SK-N-SH treated with all-trans-retinoic acid at 6 μM for 48 hours (cell line): ENCODE measurements at regions not wholly inside any gene's neighbourhood (a gene's known extent, or its start where the extent isn't known, plus 50 kb on each side); places are given as distances from the start of the nearest gene placed in this dataset.

Source experiments
- ATAC-seq: fragments of 200-7000 bp; cut with Tn5 transposase; 3 replicates; pipeline ENCODE4 v1.9.1; 2020; ENCODE audit warnings: mild to moderate bottlenecking, moderate library complexity
- ARNTL ChIP-seq: fragments of 450-650 bp; formaldehyde crosslinking; IDR thresholded peaks from 2 replicates; pipeline ENCODE4 v1.5.0; 2020; ENCODE audit warnings: low read depth, mild to moderate bottlenecking, moderate library complexity, borderline replicate concordance
- BACH2 ChIP-seq: fragments of 250-450 bp; sonication (Bioruptor Pico); IDR thresholded peaks from 2 replicates; pipeline ENCODE4 v1.9.0; 2021; ENCODE audit warnings: mild to moderate bottlenecking, borderline replicate concordance
- ESRRG ChIP-seq: fragments of 250-450 bp; sonication (Bioruptor Pico); IDR thresholded peaks from 2 replicates; pipeline ENCODE4 v1.6.1; 2021; ENCODE audit warnings: mild to moderate bottlenecking
- GLIS3 ChIP-seq: fragments of 250-450 bp; sonication (Bioruptor Pico); IDR thresholded peaks from 2 replicates; pipeline ENCODE4 v1.5.0; 2020; ENCODE audit warnings: mild to moderate bottlenecking, moderate library complexity
- ISL1 ChIP-seq: fragments of 250-450 bp; sonication (Bioruptor Pico); IDR thresholded peaks from 2 replicates; pipeline ENCODE4 v2.1.2; 2022; ENCODE audit warnings: mild to moderate bottlenecking, moderate library complexity
- OSR1 ChIP-seq: fragments of 250-450 bp; sonication (Bioruptor Pico); IDR thresholded peaks from 2 replicates; pipeline ENCODE4 v1.8.0; 2022; ENCODE audit warnings: moderate library complexity, mild to moderate bottlenecking, inconsistent platforms
- RARB ChIP-seq: fragments of 250-450 bp; sonication (Bioruptor Pico); IDR thresholded peaks from 2 replicates; pipeline ENCODE4 v1.8.0; 2021; ENCODE audit warnings: mild to moderate bottlenecking, moderate library complexity
- SNAI2 ChIP-seq: fragments of 250-450 bp; sonication (Bioruptor Pico); IDR thresholded peaks from 2 replicates; pipeline ENCODE4 v1.5.0; 2020; ENCODE audit warnings: mild to moderate bottlenecking, moderate library complexity
- TCF4 ChIP-seq: fragments of 250-450 bp; sonication (Bioruptor Pico); IDR thresholded peaks from 2 replicates; pipeline ENCODE4 v1.8.0; 2021; ENCODE audit warnings: mild to moderate bottlenecking, moderate library complexity, borderline replicate concordance
- TOX ChIP-seq: fragments of 250-450 bp; sonication (Bioruptor Pico); IDR thresholded peaks from 2 replicates; pipeline ENCODE4 v1.8.0; 2021; ENCODE audit warnings: mild to moderate bottlenecking, moderate library complexity, borderline replicate concordance
- ZC3H10 ChIP-seq: fragments of 250-450 bp; sonication (Bioruptor Pico); IDR thresholded peaks from 2 replicates; pipeline ENCODE4 v1.5.1; 2021; ENCODE audit warnings: mild to moderate bottlenecking, moderate library complexity
- ZFP3 ChIP-seq: fragments of 250-450 bp; sonication (Bioruptor Pico); IDR thresholded peaks from 2 replicates; pipeline ENCODE4 v1.5.0; 2020; ENCODE audit warnings: mild to moderate bottlenecking, moderate library complexity
- ZFP30 ChIP-seq: fragments of 450-650 bp; formaldehyde crosslinking; IDR thresholded peaks from 2 replicates; pipeline ENCODE4 v1.5.0; 2022; ENCODE audit warnings: mild to moderate bottlenecking, moderate library complexity
- ZNF70 ChIP-seq: fragments of 450-650 bp; formaldehyde crosslinking; IDR thresholded peaks from 2 replicates; pipeline ENCODE4 v1.5.0; 2020; ENCODE audit warnings: mild to moderate bottlenecking, moderate library complexity
- ZNF8 ChIP-seq: fragments of 450-650 bp; formaldehyde crosslinking; IDR thresholded peaks from 2 replicates; pipeline ENCODE4 v1.5.0; 2020; ENCODE audit warnings: mild to moderate bottlenecking, moderate library complexity
- TF ChIP-seq, protein P1 (sequence below): fragments of 250-450 bp; sonication (Bioruptor Pico); IDR thresholded peaks from 2 replicates; pipeline ENCODE4 v1.8.0; 2020; ENCODE audit warnings: mild to moderate bottlenecking, moderate library complexity, borderline replicate concordance
- TF ChIP-seq, protein P2 (sequence below): fragments of 250-450 bp; sonication (Bioruptor Pico); IDR thresholded peaks from 2 replicates; pipeline ENCODE4 v1.5.0; 2020; ENCODE audit warnings: mild to moderate bottlenecking, moderate library complexity
- TF ChIP-seq, protein P3 (sequence below): fragments of 250-450 bp; sonication (Bioruptor Pico); IDR thresholded peaks from 2 replicates; pipeline ENCODE4 v1.5.1; 2021; ENCODE audit warnings: mild to moderate bottlenecking, moderate library complexity
- TF ChIP-seq, protein P4 (sequence below): fragments of 250-450 bp; sonication (Bioruptor Pico); IDR thresholded peaks from 2 replicates; pipeline ENCODE4 v1.8.0; 2021; ENCODE audit warnings: low read depth, mild to moderate bottlenecking, moderate library complexity, borderline replicate concordance
- TF ChIP-seq, protein P5 (sequence below): fragments of 250-450 bp; sonication (Bioruptor Pico); IDR thresholded peaks from 2 replicates; pipeline ENCODE4 v1.5.1; 2020; ENCODE audit warnings: low read depth, mild to moderate bottlenecking, moderate library complexity

DNA sequence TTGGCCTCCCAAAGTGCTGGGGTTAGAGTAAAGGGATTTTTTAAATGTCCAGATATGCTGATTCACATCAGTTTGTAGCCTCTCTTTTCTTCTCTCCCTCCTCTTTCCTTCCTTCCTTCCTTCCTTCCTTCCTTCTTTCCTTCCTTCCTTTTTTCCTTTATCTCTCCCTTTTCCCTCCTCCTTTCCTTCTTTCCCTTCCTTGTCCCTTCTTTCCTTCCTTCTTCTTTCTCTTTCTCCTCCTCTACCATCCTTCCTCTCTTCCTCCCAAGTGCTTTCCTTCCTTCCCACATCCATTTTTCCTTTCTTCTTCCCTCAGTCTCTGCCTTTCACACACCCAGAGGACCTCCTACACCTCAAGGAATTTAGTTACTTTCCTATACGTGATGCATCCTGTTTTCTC lies 671.8 kb downstream of the HS3ST4 start:
- TF ChIP-seq ISL1 (CRISPR knock-in tag) (no peak), ZNF70 (CRISPR knock-in tag) (no peak), OSR1 (CRISPR knock-in tag) (no peak), ZFP3 (no peak), RARB (no peak), SNAI2 (CRISPR knock-in tag) (no peak), ZC3H10 (CRISPR knock-in tag) (no peak), ZNF8 (CRISPR knock-in tag) (no peak), ESRRG (no peak), BACH2 (CRISPR knock-in tag) (no peak), GLIS3 (CRISPR knock-in tag) (no peak)
- TF ChIP-seq, protein P1, sequence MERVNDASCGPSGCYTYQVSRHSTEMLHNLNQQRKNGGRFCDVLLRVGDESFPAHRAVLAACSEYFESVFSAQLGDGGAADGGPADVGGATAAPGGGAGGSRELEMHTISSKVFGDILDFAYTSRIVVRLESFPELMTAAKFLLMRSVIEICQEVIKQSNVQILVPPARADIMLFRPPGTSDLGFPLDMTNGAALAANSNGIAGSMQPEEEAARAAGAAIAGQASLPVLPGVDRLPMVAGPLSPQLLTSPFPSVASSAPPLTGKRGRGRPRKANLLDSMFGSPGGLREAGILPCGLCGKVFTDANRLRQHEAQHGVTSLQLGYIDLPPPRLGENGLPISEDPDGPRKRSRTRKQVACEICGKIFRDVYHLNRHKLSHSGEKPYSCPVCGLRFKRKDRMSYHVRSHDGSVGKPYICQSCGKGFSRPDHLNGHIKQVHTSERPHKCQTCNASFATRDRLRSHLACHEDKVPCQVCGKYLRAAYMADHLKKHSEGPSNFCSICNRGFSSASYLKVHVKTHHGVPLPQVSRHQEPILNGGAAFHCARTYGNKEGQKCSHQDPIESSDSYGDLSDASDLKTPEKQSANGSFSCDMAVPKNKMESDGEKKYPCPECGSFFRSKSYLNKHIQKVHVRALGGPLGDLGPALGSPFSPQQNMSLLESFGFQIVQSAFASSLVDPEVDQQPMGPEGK: no peak
- TF ChIP-seq, protein P2, sequence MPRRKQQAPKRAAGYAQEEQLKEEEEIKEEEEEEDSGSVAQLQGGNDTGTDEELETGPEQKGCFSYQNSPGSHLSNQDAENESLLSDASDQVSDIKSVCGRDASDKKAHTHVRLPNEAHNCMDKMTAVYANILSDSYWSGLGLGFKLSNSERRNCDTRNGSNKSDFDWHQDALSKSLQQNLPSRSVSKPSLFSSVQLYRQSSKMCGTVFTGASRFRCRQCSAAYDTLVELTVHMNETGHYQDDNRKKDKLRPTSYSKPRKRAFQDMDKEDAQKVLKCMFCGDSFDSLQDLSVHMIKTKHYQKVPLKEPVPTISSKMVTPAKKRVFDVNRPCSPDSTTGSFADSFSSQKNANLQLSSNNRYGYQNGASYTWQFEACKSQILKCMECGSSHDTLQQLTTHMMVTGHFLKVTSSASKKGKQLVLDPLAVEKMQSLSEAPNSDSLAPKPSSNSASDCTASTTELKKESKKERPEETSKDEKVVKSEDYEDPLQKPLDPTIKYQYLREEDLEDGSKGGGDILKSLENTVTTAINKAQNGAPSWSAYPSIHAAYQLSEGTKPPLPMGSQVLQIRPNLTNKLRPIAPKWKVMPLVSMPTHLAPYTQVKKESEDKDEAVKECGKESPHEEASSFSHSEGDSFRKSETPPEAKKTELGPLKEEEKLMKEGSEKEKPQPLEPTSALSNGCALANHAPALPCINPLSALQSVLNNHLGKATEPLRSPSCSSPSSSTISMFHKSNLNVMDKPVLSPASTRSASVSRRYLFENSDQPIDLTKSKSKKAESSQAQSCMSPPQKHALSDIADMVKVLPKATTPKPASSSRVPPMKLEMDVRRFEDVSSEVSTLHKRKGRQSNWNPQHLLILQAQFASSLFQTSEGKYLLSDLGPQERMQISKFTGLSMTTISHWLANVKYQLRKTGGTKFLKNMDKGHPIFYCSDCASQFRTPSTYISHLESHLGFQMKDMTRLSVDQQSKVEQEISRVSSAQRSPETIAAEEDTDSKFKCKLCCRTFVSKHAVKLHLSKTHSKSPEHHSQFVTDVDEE: no peak
- TF ChIP-seq, protein P3, sequence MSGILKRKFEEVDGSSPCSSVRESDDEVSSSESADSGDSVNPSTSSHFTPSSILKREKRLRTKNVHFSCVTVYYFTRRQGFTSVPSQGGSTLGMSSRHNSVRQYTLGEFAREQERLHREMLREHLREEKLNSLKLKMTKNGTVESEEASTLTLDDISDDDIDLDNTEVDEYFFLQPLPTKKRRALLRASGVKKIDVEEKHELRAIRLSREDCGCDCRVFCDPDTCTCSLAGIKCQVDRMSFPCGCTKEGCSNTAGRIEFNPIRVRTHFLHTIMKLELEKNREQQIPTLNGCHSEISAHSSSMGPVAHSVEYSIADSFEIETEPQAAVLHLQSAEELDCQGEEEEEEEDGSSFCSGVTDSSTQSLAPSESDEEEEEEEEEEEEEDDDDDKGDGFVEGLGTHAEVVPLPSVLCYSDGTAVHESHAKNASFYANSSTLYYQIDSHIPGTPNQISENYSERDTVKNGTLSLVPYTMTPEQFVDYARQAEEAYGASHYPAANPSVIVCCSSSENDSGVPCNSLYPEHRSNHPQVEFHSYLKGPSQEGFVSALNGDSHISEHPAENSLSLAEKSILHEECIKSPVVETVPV (CRISPR knock-in tag): no peak
- TF ChIP-seq, protein P4, sequence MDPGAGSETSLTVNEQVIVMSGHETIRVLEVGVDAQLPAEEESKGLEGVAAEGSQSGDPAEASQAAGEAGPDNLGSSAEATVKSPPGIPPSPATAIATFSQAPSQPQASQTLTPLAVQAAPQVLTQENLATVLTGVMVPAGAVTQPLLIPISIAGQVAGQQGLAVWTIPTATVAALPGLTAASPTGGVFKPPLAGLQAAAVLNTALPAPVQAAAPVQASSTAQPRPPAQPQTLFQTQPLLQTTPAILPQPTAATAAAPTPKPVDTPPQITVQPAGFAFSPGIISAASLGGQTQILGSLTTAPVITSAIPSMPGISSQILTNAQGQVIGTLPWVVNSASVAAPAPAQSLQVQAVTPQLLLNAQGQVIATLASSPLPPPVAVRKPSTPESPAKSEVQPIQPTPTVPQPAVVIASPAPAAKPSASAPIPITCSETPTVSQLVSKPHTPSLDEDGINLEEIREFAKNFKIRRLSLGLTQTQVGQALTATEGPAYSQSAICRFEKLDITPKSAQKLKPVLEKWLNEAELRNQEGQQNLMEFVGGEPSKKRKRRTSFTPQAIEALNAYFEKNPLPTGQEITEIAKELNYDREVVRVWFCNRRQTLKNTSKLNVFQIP (CRISPR knock-in tag): no peak
- ATAC-seq: no peak

DNA sequence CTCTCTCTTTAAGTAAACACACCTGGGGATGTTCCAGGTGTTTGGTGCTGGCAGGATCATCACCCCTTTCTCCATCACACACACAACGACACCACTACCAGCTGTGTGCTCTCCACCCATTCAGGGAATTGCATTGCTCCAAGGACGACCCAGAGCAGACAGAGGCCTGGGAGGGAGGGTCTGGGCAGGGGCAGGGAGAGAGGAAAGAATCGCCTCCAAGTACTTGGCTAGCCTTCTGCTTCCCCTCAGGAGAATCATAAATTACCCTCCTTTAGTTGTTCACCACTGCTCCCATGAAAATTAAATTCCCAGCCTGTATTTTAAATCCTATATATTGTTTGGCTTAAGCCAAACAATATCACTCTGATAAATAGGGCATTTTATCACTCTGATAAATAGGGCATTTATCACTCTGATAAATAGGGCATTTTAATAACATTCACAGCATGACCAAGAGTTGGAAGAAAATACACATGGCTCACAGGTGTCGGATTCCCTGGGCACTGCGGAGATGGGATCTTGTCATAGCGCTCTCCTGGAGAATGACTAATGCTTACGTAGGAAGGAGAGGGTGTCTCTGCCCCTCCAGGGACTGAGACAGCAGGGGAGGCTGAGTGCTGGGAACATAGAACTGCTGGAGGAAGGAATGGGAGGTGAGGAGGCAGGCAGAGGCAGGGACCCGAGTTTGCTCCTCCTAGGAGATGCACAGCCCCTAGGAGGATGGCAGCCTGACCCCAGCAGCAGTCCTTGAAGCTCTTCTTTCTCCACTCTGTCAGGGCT lies 673.6 kb downstream of the HS3ST4 start:
- TF ChIP-seq SNAI2 (CRISPR knock-in tag) (no peak), ZFP30 (no peak), ARNTL (no peak), ISL1 (CRISPR knock-in tag) (no peak), GLIS3 (CRISPR knock-in tag) (no peak), ZNF70 (CRISPR knock-in tag) (no peak), ESRRG (no peak), TCF4 (CRISPR knock-in tag) (no peak), ZFP3 (no peak), TOX (no peak)
- TF ChIP-seq, protein P2: no peak
- TF ChIP-seq, protein P3 (CRISPR knock-in tag): no peak
- TF ChIP-seq, protein P4 (CRISPR knock-in tag): no peak
- TF ChIP-seq, protein P5, sequence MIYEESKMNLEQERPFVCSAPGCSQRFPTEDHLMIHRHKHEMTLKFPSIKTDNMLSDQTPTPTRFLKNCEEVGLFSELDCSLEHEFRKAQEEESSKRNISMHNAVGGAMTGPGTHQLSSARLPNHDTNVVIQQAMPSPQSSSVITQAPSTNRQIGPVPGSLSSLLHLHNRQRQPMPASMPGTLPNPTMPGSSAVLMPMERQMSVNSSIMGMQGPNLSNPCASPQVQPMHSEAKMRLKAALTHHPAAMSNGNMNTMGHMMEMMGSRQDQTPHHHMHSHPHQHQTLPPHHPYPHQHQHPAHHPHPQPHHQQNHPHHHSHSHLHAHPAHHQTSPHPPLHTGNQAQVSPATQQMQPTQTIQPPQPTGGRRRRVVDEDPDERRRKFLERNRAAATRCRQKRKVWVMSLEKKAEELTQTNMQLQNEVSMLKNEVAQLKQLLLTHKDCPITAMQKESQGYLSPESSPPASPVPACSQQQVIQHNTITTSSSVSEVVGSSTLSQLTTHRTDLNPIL: no peak
- TF ChIP-seq, all 23 proteins: peak for 0
- no peak for ATAC-seq
